ENCODE measurements at regions not wholly inside any gene's neighbourhood (a gene's known extent, or its start where the extent isn't known, plus 50 kb on each side); places are given as distances from the start of the nearest gene placed in this dataset.
A peak's percentile ranks its signal among the peaks of the same experiment; 100 is the strongest.

- no peaks in the 10 kb centered on the region for H3K9me3 ChIP-seq (ENCODE audit: low read depth, low read length)
- no peak overlapping the region for H3K4me3 ChIP-seq (ENCODE audit: insufficient read depth, low read length)
- H3K27me3 ChIP-seq (ENCODE audit: insufficient read depth, low read length), result no peaks in the 10 kb centered on the region
- H3K4me1 ChIP-seq (ENCODE audit: insufficient read depth, low read length), result peaks cover 6% of the 10 kb centered on the region
- H3K36me3 ChIP-seq (ENCODE audit: insufficient read depth, low read length), result no peaks in the 10 kb centered on the region
- no peak for DNase-seq (ENCODE audit: insufficient read length, low spot score, missing footprints)
- no peaks in the 10 kb centered on the region for H4K20me1 ChIP-seq (ENCODE audit: insufficient read depth, low read length)
- H2AFZ ChIP-seq (ENCODE audit: low read length), result no peak overlapping the region
- no peak overlapping the region for H3K4me2 ChIP-seq (ENCODE audit: insufficient read depth, low read length)
- H3K79me2 ChIP-seq (ENCODE audit: insufficient read depth, low read length), result no peaks in the 10 kb centered on the region
- H3K27ac ChIP-seq (ENCODE audit: low read depth, low read length), result no peak overlapping the region
- TF ChIP-seq CTCF (IDR thresholded peaks at IDR 0.05; ENCODE audit: extremely low read depth, low read depth, low read length), result no peak
Measured at GRCh38 chr6:28646650-28647049, 121.0 kb downstream of the GPX5 start.

- no peak for TF ChIP-seq CTCF (IDR thresholded peaks at IDR 0.05; ENCODE audit: extremely low read depth, low read depth, low read length)
- Histone ChIP-seq H3K4me1 (ENCODE audit: insufficient read depth, low read length) (peaks cover 6% of the 10 kb centered on the region), H3K27ac (ENCODE audit: low read depth, low read length) (peak overlapping the region; percentile 62), H3K4me2 (ENCODE audit: insufficient read depth, low read length) (peak overlapping the region; percentile 96), H3K79me2 (ENCODE audit: insufficient read depth, low read length) (no peaks in the 10 kb centered on the region), H4K20me1 (ENCODE audit: insufficient read depth, low read length) (no peaks in the 10 kb centered on the region), H3K27me3 (ENCODE audit: insufficient read depth, low read length) (no peaks in the 10 kb centered on the region), H3K36me3 (ENCODE audit: insufficient read depth, low read length) (no peaks in the 10 kb centered on the region), H3K4me3 (ENCODE audit: insufficient read depth, low read length) (peak overlapping the region; percentile 92), H3K9me3 (ENCODE audit: low read depth, low read length) (no peaks in the 10 kb centered on the region), H2AFZ (ENCODE audit: low read length) (peak overlapping the region; percentile 98)
- DNase-seq (ENCODE audit: insufficient read length, low spot score, missing footprints), result no peak
Measured at GRCh38 chr6:28648035-28648877, 122.6 kb downstream of the GPX5 start.

GRCh38 chr6:28648878-28649375 is 123.2 kb downstream of the GPX5 start:
- Histone ChIP-seq H3K27ac (ENCODE audit: low read depth, low read length) (peak overlapping the region; percentile 62), H3K4me3 (ENCODE audit: insufficient read depth, low read length) (peak overlapping the region; percentile 92), H2AFZ (ENCODE audit: low read length) (peak overlapping the region; percentile 98), H4K20me1 (ENCODE audit: insufficient read depth, low read length) (no peaks in the 10 kb centered on the region), H3K79me2 (ENCODE audit: insufficient read depth, low read length) (no peaks in the 10 kb centered on the region), H3K9me3 (ENCODE audit: low read depth, low read length) (no peaks in the 10 kb centered on the region), H3K36me3 (ENCODE audit: insufficient read depth, low read length) (no peaks in the 10 kb centered on the region), H3K27me3 (ENCODE audit: insufficient read depth, low read length) (no peaks in the 10 kb centered on the region), H3K4me2 (ENCODE audit: insufficient read depth, low read length) (peak overlapping the region; percentile 96), H3K4me1 (ENCODE audit: insufficient read depth, low read length) (peaks cover 6% of the 10 kb centered on the region)
- no peak for DNase-seq (ENCODE audit: insufficient read length, low spot score, missing footprints)
- no peak for TF ChIP-seq CTCF (IDR thresholded peaks at IDR 0.05; ENCODE audit: extremely low read depth, low read depth, low read length)

- no peaks in the 10 kb centered on the region for H3K9me3 ChIP-seq (ENCODE audit: low read depth, low read length)
- no peak overlapping the region for H2AFZ ChIP-seq (ENCODE audit: low read length)
- H3K27ac ChIP-seq (ENCODE audit: low read depth, low read length), result no peak overlapping the region
- peaks cover 6% of the 10 kb centered on the region for H3K4me1 ChIP-seq (ENCODE audit: insufficient read depth, low read length)
- H4K20me1 ChIP-seq (ENCODE audit: insufficient read depth, low read length), result no peaks in the 10 kb centered on the region
- no peak for DNase-seq (ENCODE audit: insufficient read length, low spot score, missing footprints)
- H3K4me2 ChIP-seq (ENCODE audit: insufficient read depth, low read length), result no peak overlapping the region
- H3K36me3 ChIP-seq (ENCODE audit: insufficient read depth, low read length), result no peaks in the 10 kb centered on the region
- no peak for TF ChIP-seq CTCF (IDR thresholded peaks at IDR 0.05; ENCODE audit: extremely low read depth, low read depth, low read length)
- H3K27me3 ChIP-seq (ENCODE audit: insufficient read depth, low read length), result peaks cover 4% of the 10 kb centered on the region
- no peak overlapping the region for H3K4me3 ChIP-seq (ENCODE audit: insufficient read depth, low read length)
- H3K79me2 ChIP-seq (ENCODE audit: insufficient read depth, low read length), result no peaks in the 10 kb centered on the region
Measured at GRCh38 chr6:28651161-28651560, 125.5 kb downstream of the GPX5 start.
